ENCODE measurements at regions not wholly inside any gene's neighbourhood (a gene's known extent, or its start where the extent isn't known, plus 50 kb on each side); places are given as distances from the start of the nearest gene placed in this dataset.

- TF ChIP-seq ZNF274 (IDR thresholded peaks at IDR 0.05; ENCODE audit: borderline replicate concordance, extremely low read depth, low read length), result no peak
- no peak for TF ChIP-seq POU5F1 (IDR thresholded peaks at IDR 0.05; ENCODE audit: low read depth, low read length)
Observed at GRCh38 chr1:229808272-229808671, 182.2 kb downstream of the URB2 start (continued).
